ENCODE measurements at regions not wholly inside any gene's neighbourhood (a gene's known extent, or its start where the extent isn't known, plus 50 kb on each side); places are given as distances from the start of the nearest gene placed in this dataset.

DNA sequence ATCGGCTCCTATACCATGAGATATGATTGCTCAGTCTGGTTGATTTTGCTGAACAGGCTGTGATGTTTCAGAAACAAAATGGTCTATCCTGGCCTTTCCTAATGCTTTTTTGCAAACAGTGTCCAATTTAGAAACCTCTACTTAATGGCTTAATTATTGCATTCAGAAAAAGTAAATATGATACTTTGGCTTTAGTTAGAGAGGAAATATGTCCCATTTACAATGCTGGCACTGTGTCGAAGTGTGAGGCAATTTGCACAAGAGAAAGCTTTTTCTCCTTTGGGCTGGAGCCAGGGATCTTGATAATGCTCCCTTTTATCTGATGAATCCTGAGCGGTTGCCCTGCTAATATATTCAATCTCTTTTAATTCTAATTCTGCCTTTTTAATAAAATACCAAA is 418.9 kb downstream of the EPHA4 start:
- no peak for DNase-seq

DNA sequence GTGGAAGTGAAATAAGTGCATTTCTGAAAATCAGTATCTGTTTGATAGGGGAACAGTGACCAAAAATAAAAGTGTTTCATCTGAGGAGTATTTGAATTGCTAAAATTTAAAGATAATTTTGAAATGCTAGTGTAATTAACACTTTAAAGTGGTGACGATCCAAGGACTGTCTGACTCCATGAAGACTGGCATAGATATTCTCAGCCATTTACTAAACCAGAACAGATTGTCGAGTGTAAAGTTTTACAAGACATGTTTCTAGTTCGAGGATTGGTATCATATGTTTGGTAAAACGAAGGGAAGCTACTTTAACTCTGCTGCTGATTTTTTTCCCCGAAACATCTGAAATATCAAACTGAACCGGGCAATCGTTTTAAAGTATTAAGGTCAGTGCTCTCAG is 417.9 kb downstream of the EPHA4 start:
- no peak for DNase-seq

DNA sequence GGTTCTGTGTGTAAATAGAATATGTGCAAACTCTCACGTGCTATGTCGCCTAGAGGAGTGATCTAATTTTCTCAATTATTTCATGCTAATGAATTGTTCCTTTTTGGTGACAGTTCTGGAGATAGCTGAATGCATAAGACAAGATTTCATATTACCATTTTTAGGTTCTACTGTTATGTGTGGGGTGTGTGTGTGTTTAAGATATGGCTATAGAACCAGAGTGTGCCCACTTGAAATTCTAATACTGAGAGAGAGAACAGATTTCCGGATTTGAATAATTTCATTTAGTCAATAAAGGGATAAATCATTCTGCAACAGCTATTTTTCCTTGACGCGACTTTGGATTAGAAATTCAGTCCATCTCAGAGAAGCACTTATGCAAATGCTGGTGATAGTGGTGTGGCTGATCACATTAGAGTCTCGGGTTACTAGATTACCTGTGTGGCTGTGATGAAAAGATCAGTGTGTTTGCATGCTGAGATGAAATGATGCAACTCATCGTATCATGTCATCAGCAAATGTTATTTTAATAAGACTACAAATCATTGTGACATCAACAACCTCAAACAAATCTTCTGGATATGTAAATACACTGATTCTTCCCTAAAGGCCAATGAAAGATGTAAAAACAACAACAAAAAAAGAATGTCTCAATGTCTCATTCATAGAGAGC is 415.9 kb downstream of the EPHA4 start:
- DNase-seq, result no peak

DNA sequence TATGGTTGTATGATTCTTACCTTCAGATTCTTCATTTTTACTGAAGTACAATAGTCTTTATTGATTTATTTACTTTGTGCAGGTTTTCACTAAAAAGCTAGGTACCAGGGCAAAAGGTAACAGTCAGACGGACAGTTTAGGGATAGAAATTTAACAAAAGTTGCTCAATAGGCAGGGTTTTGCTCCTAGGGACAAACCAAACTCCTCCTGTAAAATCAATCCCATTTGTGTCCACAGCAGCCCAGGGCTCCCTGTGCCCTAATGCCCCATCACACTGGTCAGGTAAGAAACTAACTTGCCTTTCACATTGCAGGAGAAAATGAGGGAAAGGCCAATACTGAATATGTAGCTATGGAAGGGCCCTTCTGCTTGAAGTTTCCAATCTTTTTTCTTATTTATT is 410.9 kb downstream of the EPHA4 start:
- no peak for DNase-seq

DNA sequence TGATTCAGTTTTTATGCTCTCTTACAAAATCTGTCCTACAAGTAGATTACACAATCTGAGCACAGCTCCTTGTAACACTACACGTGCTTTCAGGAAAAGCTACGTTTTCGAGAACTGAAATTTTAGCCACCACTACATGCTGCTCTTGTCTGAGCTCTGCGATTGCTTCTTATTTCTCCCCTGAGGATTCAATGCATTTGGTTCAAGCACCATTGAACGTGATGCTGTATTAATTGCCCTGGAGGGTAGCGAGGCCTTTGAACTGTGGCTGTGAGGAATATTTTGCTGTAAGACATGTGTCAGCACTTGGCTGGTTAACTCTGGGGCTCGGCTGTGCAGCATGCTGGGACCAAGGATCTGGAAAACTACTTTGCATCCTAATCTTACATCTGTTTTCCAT is 405.8 kb downstream of the EPHA4 start:
- DNase-seq, result no peak

DNA sequence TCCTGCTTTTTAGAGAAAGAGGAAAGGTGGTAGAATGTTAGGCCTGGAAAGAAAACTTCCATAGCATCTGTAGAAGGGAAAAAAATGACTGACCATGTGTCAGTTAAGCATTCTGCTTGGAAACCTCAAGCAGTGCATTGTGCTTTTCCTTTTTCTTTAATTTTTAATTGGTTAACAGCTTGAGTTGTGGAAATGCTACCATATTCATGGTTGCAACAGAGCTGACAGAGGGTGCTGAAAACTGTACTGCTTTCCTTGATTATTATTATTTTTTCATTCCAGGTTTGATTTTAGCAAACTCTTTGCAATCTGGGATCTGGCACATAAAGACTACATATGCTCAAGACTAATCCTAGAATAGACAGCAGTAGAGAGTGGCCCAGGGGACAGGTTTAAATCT is 404.5 kb downstream of the EPHA4 start:
- DNase-seq, result no peak

DNA sequence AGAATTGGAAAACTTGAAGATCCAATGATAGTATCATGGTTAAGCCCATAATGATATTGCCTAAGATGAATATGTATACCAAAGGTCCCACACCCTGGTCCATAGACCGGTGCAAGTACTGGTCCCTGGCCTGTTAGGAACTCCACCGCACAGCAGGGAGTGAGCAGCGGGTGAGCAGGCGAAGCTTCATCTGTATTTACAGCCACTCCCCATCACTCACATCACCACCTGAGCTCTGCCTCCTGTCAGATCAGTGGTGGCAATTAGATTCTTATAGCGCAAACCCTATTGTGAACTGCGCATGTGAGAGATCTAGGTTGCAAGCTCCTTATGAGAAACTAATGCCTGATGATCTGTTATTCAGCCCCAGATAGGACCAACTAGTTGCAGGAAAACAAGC is 402.4 kb downstream of the EPHA4 start:
- DNase-seq, result no peak

DNA sequence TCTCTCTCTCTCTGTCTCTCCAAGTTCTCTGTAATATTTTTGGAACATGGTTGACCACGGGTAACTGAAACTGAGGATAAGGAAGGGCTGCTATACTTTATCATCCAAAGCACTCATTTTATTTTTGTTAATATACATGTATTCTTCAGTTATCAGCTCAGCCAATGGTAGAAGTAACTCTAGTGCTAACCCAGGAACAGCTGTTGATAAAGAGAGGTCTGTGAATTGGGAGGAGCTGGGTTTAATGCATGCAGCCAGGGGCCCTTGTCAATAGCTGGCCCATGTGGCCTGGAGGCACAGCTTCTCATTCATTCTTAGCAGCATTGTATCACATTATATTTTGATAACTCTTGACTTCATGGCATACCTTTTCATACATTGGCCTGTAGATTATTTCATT is 401.6 kb downstream of the EPHA4 start:
- no peak for DNase-seq

DNA sequence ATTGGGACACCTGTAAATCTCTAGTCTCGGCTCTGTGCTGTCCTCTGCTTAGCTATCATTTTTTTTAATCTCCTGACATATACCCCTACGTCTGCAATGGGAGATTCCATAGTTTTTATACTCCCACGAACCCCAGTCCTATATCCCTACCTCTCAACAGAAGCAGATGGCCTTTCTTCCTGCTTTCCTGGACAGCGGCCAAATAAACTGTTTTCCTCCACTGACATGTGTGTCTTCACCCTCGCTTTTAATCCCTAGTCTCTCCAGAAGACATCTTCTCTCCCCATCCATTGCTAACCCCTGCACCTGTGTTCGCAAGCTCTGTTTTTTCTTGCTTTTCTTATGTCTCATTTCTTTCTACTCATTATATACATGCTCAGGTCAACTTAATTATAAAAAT is 395.4 kb downstream of the EPHA4 start:
- DNase-seq, result no peak

DNA sequence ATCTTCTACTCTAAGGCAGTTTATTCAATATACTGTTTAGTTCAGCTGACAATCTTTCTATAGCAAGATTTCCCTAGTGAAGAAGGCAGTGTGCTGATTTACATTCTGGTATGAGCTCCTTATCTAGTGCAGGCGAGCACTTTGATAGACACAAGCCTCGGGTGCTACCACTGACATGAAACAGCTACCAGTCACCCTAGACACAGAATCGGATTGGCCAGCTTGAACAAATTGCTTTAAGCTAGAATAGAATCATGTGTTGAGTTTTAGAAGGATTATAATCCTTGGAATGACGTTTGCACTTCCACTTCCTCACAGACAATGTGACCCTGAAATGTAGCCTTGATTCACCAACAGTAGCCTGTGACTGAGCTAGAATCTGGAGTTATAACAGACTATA is 394.0 kb downstream of the EPHA4 start:
- DNase-seq, result no peak

DNA sequence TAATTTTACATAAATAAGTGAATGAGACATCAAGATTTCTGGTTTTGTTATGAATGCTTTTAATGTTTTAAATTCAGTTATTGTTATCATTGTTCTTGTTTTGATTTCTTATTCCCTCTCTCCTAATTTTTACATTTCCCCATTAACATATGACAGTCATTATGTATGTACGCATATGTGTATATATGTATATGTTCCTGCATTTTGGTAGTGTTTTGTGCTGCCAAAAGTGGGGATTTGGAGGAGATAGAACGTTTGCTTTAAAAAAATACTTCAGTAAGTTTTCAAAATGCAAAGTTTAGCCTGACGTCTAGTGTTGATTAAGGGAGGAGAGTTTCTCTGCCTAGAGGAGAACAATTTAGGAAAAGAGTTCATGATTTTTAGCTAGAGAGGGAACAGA is 385.2 kb downstream of the EPHA4 start:
- DNase-seq, result no peak

DNA sequence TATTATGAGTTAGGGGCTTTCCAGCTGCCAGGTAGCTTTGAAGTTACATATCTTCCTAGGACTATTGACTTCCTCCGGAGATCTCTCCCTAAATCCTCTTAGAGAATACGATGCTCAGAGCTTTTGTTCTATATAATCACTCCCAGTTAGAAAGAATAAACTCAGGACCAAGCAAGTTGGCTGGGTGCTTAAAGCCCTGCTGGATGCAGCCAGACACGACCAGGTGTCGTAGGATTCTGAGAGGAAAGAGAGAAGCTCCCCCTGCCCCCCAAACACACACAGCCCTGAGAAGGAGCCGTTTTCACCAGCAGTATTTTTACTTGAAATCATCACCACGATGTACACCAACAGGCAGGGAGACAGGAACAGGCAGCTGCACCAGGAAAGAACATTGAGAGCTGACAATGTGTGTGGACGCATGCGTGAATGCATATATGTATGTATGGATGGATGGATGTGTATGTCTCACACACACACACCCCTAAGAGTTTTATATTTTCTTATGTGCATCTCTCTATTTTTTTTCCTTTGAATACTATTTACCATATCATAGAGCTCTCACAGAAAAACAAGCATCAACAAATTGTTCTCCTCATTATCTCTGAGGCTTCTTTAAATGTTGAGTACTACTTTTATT is 382.6 kb downstream of the EPHA4 start:
- DNase-seq, result peak; percentile 0

DNA sequence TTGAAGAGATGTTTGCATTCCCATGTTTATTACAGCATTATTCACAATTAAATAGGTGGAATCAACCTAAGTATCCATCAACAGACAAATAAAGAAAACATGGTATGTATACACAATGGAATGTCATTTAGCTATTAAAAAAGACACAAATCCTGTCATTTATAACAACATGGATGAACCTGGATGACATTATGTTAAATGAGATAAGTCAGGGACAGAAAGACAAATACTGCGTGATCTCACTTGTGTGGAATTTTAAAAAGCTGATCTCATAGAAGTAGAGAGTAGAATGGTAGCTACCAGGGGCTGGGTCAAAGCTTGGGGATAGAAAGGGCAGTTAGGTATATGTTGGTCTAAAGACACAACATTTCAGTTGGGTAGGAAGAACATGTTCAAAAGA is 376.3 kb downstream of the EPHA4 start:
- DNase-seq, result no peak

DNA sequence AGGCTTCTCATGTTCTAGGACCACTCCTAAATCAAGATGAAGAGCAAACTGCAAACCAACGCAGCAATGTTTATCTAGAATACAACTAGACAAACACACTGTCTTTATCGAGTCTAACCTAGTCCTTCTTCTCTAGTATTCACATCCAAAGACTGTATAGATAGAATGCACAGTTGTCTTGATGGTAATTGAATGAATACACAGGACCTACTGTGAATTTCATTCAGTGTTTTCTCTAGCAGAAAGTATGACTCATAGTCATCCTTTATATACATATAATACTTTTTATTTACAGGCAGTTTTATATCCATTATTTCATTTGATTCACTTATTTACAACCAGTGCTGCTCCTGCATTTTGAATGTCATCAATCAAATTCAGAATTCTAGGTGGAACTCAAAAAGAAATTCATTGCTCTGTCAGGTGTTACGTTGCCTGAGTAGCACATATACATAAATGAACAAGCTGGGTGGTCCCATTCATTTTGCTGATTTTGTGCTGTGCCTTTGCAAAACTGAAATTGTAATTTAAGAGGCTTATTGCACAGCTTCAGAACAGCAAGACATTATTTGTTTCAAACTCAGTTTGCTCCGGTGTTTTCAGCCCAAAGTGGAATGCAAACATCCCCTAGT is 374.8 kb downstream of the EPHA4 start:
- DNase-seq, result no peak

DNA sequence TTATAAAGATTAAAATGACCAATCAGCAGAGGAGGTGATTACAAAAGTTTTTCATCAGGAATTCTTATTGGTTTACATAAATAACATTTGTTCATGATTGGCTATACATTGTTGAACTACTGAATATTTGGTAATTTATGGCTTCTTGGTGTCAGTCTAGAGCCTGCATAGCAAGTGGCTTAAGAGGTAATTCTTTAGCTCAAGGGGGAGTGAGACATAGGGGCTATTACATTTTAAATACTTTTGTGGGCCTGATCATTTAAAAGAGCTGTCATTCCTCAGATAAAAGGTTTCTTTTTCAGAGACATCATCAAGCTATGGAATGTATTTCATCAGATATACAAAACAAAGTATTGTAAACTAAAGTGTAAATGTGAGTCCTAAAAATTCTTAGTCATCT is 373.8 kb downstream of the EPHA4 start:
- DNase-seq, result no peak

DNA sequence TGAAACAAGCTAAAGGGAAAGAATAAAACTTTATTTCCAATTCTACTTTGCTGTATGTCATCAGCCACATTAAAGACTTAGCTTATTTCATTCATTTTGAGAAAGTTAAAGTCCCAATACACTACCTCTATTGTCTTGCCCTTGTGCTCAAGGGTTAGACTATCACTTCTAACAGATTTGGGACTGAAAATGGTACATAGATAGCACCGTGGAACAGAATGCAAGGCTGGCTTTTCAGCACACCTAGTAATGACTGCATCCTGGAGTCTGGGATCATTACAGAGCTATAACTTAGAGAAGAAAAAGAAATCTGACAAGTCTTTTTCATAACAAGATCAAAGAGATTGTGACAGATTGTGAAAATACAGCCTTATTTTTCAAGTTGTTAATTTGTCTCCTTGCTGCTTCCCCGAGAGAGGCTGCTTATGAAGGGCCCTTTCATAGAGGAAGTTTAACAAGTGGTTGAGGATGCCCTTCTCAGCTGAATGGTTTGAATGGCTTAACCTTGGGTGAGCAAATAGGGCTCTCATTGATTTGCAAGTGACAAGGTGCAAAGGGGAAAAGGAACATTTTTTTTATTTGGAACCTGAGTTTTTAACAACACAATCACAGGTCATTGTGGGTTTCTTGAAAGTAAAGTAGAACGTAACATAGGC is 371.8 kb downstream of the EPHA4 start:
- no peak for DNase-seq

DNA sequence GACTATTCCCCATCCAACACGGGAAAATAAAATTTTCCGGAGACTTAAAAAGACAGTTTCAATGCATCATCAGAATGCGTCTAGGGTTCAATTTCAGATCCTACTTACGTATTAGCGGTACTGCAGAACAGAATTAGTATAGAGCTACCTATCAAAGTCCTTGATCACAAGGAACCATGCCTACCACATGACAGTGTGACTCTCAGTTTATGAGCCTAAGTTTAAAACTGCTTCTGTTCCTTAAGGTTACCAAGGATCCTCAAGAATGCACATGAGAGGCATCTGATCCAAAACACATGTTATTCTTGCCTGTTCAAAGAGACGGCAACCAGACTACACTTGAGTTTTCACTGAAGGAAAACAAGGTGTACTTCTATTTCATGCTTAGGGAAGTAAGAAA is 369.7 kb downstream of the EPHA4 start:
- no peak for DNase-seq

DNA sequence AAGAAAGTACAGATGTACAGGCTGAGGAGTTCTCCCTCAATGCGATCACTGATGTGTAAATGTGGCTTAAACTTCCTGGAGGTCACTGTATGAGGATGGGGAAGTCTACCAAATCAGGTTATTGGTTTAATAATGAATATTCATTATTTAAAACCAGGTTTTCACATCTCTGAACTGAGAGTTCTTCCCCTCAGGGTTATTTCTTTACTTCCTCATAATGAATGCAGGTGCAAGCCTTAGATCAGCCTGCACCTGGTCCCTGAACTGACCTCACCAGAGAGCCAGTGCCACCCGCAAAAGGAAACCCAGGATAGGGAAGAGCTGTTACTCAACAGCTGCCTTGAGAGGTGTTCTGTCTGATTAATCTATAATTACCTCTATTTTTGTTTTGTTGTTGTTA is 369.0 kb downstream of the EPHA4 start:
- peak; percentile 19 for DNase-seq

DNA sequence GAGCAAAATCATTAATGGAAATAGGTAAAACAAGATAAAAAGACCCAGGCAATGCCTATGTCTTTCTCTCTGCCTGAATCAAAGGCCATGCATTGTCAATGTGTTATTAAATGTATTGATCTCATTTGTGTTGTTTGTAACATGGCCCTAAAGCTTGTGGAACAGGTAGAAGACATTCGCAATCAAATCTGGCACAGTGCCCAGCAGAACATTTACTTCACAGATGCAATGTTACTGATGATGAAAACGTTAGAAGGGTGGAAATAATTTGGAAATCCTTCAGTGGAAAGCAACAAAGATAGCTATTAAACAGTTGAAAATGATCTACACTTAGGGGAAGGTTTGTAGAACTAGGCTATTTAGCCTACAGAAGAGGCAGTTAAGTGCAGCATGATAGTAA is 368.2 kb downstream of the EPHA4 start:
- peak; percentile 46 for DNase-seq

DNA sequence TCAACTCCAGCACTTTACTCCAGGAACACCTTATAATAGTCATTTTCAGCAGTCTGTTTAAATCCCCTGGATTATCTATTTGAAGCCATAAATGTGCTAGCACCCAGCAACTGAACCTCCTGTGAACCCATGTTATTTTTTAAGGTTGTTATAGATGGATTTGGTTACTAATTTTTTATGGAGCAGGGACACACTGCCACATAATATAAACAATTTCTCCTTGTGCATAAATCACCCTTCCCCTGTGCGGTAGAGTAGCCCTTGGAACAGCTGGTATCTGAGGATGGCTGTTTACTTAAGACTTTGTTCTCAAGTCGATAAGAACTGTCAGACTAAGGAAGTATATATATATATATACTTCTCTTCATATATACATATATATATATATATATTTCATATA is 367.4 kb downstream of the EPHA4 start:
- peak; percentile 25 for DNase-seq

DNA sequence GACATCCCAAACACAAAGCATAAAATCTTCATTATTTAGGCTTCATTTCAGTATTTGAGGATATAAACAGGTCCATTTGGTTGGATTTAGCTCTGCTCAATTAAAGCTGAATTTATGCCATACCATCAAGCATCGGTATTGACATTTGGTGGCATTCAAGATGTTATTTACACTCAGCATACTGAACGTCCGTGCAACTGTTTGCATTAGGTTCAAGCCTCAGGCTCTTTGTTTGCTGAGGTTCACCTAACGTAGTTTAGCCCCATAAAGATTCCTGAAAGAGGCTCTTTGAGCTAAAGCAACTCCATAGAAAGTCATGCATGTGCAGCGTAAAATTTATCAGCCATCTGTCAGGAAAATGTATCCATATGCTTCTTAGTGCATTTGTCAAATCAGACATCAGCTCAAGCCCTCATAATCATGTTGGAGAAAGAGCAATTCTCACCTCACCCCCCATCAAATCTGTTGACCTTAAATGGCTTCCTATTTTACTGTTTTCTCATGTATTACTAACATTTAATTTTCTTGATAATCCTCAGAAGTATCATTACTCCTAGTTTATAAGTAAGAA is 366.9 kb downstream of the EPHA4 start:
- peak; percentile 51 for DNase-seq

DNA sequence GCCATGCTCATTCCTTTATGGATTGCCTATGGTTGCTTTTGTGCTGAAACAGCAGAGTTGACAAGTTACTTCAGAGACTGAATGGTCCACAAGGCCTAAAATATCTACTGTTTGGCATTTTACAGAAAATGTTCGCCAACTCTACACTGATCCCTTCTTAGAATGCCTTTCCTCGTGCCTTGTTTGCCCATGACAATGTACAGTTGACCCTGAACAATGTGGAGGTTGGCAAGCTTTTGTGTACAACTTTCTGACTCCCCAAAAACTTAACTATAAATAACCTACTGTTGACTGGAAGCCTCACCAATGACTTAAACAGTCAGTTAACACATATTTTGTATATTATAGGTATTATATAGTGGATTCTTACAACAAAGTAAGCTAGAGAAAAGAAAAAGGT is 361.4 kb downstream of the EPHA4 start:
- no peak for DNase-seq

DNA sequence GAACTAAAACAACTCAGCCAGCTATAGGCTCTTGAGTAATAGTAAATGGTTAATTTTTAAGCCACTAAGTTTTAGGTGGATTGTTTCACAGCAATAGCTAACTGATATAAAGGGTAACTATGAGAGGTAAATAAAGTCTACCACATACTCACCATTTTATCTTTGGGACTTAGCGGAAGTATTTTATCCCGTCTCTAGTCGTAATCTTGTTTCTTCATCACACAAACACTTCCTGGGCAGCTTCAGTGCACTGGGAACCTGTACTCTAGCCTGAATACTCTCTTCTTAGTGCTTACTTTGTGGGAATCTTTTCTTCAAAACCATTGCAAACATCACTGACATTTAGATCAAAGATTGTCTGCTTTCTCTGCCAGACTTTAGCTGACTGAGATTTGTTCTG is 360.5 kb downstream of the EPHA4 start:
- no peak for DNase-seq

DNA sequence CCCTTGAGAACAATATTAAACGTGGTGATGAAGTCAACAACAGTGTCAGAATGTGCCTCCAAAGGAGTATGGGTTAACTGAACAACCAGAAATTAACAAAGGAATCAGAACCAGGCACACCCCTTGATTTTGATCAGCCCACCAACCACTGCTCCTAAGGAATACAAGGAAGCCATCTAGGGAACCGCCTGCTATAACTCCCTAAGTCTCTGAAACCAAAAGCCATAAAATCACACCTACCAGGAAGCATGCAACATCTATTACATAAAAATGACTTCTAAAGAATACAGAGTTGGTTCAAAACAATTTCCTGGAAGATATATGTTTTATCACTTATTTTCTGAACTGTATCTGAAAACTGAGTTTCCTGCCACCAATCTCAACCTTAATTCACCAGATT is 360.0 kb downstream of the EPHA4 start:
- no peak for DNase-seq

Measured in NCI-H146 (cell line).